ENCODE measurements at regions not wholly inside any gene's neighbourhood (a gene's known extent, or its start where the extent isn't known, plus 50 kb on each side); places are given as distances from the start of the nearest gene placed in this dataset.

DNA sequence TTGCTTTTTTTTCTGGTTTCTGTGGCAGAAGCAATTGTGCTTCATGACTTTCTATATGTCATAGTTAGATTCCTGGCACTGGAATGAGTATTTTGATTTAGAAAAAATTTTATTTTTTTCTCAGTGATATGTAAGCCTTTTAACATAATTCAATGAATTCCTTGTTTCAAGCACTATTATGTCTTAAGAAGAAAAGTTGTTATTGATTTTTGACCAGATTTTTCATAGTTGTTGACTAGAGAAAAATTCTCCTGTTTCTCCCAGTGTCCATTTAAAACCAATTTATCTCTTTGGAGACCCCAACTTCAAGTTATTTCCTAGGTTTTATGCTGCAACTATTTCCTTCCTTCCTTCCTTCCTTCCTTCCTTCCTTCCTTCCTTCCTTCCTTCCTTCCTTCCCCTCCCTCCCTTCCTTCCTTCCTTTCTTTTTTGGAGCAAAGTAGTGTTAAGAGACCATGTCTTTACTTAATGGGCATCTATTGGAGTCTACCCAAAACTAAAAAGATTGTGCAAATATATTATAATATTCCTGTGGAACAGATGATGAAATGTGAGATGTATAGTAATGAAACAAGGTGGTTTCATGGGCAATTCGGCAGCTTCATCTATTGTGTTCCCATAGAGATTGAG is 346.9 kb downstream of the RNF144B start:
- CTCF ChIA-PET: no interaction called here
- H3K79me2 ChIP-seq (ENCODE audit: low read length): no peaks in the 10 kb centered on the region

GRCh38 chr6:18741741-18742140 is 354.6 kb downstream of the RNF144B start:
- intact Hi-C loops (cut with micrococcal nuclease): no loop called here
- peaks cover 18% of the 10 kb centered on the region for H3K4me1 ChIP-seq (ENCODE audit: insufficient read depth, low read length)
- peak overlapping the region; percentile 8; the same call in 1 of the 2 replicates for H3K4me2 ChIP-seq (ENCODE audit: low read length)
- BruUV-seq (replicated peaks): no TSS peak
- ATAC-seq: no peak
- H3K27ac ChIP-seq (ENCODE audit: low read length): peak overlapping the region; percentile 27
- H3K36me3 ChIP-seq (ENCODE audit: low read depth, low read length): no peaks in the 10 kb centered on the region
- no peaks in the 10 kb centered on the region for H3K27me3 ChIP-seq (ENCODE audit: low read length)
- ChIA-PET CTCF (no interaction called here), POLR2A (ENCODE audit: unreplicated experiment) (no interaction called here)
- no peak overlapping the region for H2AFZ ChIP-seq (ENCODE audit: low read length)
- no peaks in the 10 kb centered on the region for H3K79me2 ChIP-seq (ENCODE audit: low read length)
- no peaks in the 10 kb centered on the region for H3K9me2 ChIP-seq (replicated peaks; ENCODE audit: low read length)
- H3K4me3 ChIP-seq (ENCODE audit: low read length): no peak overlapping the region
- DNase-seq: no peak
- H3F3A ChIP-seq (ENCODE audit: low read length, unreplicated experiment): no peaks in the 10 kb centered on the region
- H3K9me3 ChIP-seq (ENCODE audit: low read length): no peaks in the 10 kb centered on the region
- H3K9ac ChIP-seq (ENCODE audit: low read length): no peak overlapping the region
- no peaks in the 10 kb centered on the region for H4K20me1 ChIP-seq (ENCODE audit: low read length)
- TF ChIP-seq EZH2phosphoT487 (IDR thresholded peaks at IDR 0.05; ENCODE audit: borderline replicate concordance, low read length) (no peak), EZH2 (IDR thresholded peaks at IDR 0.05; ENCODE audit: low read length, unreplicated experiment) (no peak)
- TF ChIP-seq, protein P1, sequence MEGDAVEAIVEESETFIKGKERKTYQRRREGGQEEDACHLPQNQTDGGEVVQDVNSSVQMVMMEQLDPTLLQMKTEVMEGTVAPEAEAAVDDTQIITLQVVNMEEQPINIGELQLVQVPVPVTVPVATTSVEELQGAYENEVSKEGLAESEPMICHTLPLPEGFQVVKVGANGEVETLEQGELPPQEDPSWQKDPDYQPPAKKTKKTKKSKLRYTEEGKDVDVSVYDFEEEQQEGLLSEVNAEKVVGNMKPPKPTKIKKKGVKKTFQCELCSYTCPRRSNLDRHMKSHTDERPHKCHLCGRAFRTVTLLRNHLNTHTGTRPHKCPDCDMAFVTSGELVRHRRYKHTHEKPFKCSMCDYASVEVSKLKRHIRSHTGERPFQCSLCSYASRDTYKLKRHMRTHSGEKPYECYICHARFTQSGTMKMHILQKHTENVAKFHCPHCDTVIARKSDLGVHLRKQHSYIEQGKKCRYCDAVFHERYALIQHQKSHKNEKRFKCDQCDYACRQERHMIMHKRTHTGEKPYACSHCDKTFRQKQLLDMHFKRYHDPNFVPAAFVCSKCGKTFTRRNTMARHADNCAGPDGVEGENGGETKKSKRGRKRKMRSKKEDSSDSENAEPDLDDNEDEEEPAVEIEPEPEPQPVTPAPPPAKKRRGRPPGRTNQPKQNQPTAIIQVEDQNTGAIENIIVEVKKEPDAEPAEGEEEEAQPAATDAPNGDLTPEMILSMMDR (conservative IDR thresholded peaks at IDR 0.05; ENCODE audit: low read depth, low read length): no peak

More for the DNA sequence above, 346.9 kb downstream of the RNF144B start:
- Histone ChIP-seq H3K36me3 (ENCODE audit: low read depth, low read length) (no peaks in the 10 kb centered on the region), H3K9me3 (ENCODE audit: low read length) (no peaks in the 10 kb centered on the region), H4K20me1 (ENCODE audit: low read length) (no peaks in the 10 kb centered on the region), H3F3A (ENCODE audit: low read length, unreplicated experiment) (no peaks in the 10 kb centered on the region), H3K4me1 (ENCODE audit: insufficient read depth, low read length) (peaks cover 5% of the 10 kb centered on the region; the same call in 1 of the 2 replicates), H2AFZ (ENCODE audit: low read length) (no peak overlapping the region), H3K4me3 (ENCODE audit: low read length) (no peak overlapping the region), H3K27ac (ENCODE audit: low read length) (no peak overlapping the region), H3K27me3 (ENCODE audit: low read length) (0 out of 2 replicates have a peak, but pooled peaks cover 10% of the 10 kb centered on the region), H3K4me2 (ENCODE audit: low read length) (no peak overlapping the region), H3K9me2 (replicated peaks; ENCODE audit: low read length) (no peaks in the 10 kb centered on the region), H3K9ac (ENCODE audit: low read length) (no peak overlapping the region)
- ATAC-seq: no peak
- TF ChIP-seq EZH2 (IDR thresholded peaks at IDR 0.05; ENCODE audit: low read length, unreplicated experiment) (no peak), EZH2phosphoT487 (IDR thresholded peaks at IDR 0.05; ENCODE audit: borderline replicate concordance, low read length) (no peak)
- TF ChIP-seq, protein P1 (conservative IDR thresholded peaks at IDR 0.05; ENCODE audit: low read depth, low read length): no peak
- intact Hi-C loops (cut with micrococcal nuclease): no loop called here
- DNase-seq: no peak
- BruUV-seq (replicated peaks): no TSS peak
- POLR2A ChIA-PET (ENCODE audit: unreplicated experiment): no interaction called here

GRCh38 chr6:18742406-18742805 is 355.3 kb downstream of the RNF144B start:
- peak overlapping the region; percentile 27 for H3K27ac ChIP-seq (ENCODE audit: low read length)
- H2AFZ ChIP-seq (ENCODE audit: low read length): no peak overlapping the region
- no peaks in the 10 kb centered on the region for H3K79me2 ChIP-seq (ENCODE audit: low read length)
- H3K36me3 ChIP-seq (ENCODE audit: low read depth, low read length): no peaks in the 10 kb centered on the region
- intact Hi-C loops (cut with micrococcal nuclease): no loop called here
- H3K9me3 ChIP-seq (ENCODE audit: low read length): no peaks in the 10 kb centered on the region
- H3K4me3 ChIP-seq (ENCODE audit: low read length): no peak overlapping the region
- no TSS peak for BruUV-seq (replicated peaks)
- H3K9me2 ChIP-seq (replicated peaks; ENCODE audit: low read length): no peaks in the 10 kb centered on the region
- no peaks in the 10 kb centered on the region for H4K20me1 ChIP-seq (ENCODE audit: low read length)
- H3K4me2 ChIP-seq (ENCODE audit: low read length): peak overlapping the region; percentile 8; the same call in 1 of the 2 replicates
- ATAC-seq: no peak
- no peak overlapping the region for H3K9ac ChIP-seq (ENCODE audit: low read length)
- no peaks in the 10 kb centered on the region for H3F3A ChIP-seq (ENCODE audit: low read length, unreplicated experiment)
- H3K27me3 ChIP-seq (ENCODE audit: low read length): peaks cover 6% of the 10 kb centered on the region; the same call in 1 of the 2 replicates
- CTCF ChIA-PET: no interaction called here
- DNase-seq: peak; percentile 70
- H3K4me1 ChIP-seq (ENCODE audit: insufficient read depth, low read length): peaks cover 18% of the 10 kb centered on the region
- TF ChIP-seq, protein P1 (conservative IDR thresholded peaks at IDR 0.05; ENCODE audit: low read depth, low read length): no peak
- TF ChIP-seq EZH2phosphoT487 (IDR thresholded peaks at IDR 0.05; ENCODE audit: borderline replicate concordance, low read length): no peak
- no peak for TF ChIP-seq EZH2 (IDR thresholded peaks at IDR 0.05; ENCODE audit: low read length, unreplicated experiment)
- POLR2A ChIA-PET (ENCODE audit: unreplicated experiment): no interaction called here

Data from PC-3 (cell line).